ENCODE measurements at regions not wholly inside any gene's neighbourhood (a gene's known extent, or its start where the extent isn't known, plus 50 kb on each side); places are given as distances from the start of the nearest gene placed in this dataset.
"Not testable (repeated sequence)": the region's sequence is repeated elsewhere in the genome, so short reads cannot be mapped to it uniquely, and the experiment has no call there.

- in situ Hi-C loops (cut with HindIII; ENCODE audit: low pct_unique_long_range_greater_than_20kb, low sequenced_read_pairs); DNase-seq (ENCODE audit: low read depth, low spot score): not testable (repeated sequence)
Observed at GRCh38 chr7:10533429-10533828, 440.2 kb upstream of the PHF14 start.

- peak; percentile 54 for DNase-seq (ENCODE audit: low read depth, low spot score)
- in situ Hi-C loops (cut with HindIII; ENCODE audit: low pct_unique_long_range_greater_than_20kb, low sequenced_read_pairs): no loop called here
Observed at GRCh38 chr7:10536561-10536960, 437.1 kb upstream of the PHF14 start.

GRCh38 chr7:10537764-10538163 is 435.9 kb upstream of the PHF14 start:
- in situ Hi-C loops (cut with HindIII; ENCODE audit: low pct_unique_long_range_greater_than_20kb, low sequenced_read_pairs): no loop called here
- DNase-seq (ENCODE audit: low read depth, low spot score): no peak

- in situ Hi-C loops (cut with HindIII; ENCODE audit: low pct_unique_long_range_greater_than_20kb, low sequenced_read_pairs): no loop called here
- no peak for DNase-seq (ENCODE audit: low read depth, low spot score)
Observed at GRCh38 chr7:10557375-10557774, 416.3 kb upstream of the PHF14 start.

- in situ Hi-C loops (cut with HindIII; ENCODE audit: low pct_unique_long_range_greater_than_20kb, low sequenced_read_pairs): no loop called here
- DNase-seq (ENCODE audit: low read depth, low spot score): no peak
Observed at GRCh38 chr7:10560497-10560896, 413.2 kb upstream of the PHF14 start.

GRCh38 chr7:10568891-10569290 is 404.8 kb upstream of the PHF14 start:
- in situ Hi-C loops (cut with HindIII; ENCODE audit: low pct_unique_long_range_greater_than_20kb, low sequenced_read_pairs): no loop called here

GRCh38 chr7:10571759-10572158 is 401.9 kb upstream of the PHF14 start:
- DNase-seq (ENCODE audit: low read depth, low spot score): no peak
- in situ Hi-C loops (cut with HindIII; ENCODE audit: low pct_unique_long_range_greater_than_20kb, low sequenced_read_pairs): no loop called here

More at GRCh38 chr7:10568891-10569290, 404.8 kb upstream of the PHF14 start:
- DNase-seq (ENCODE audit: low read depth, low spot score): no peak

- no peak for DNase-seq (ENCODE audit: low read depth, low spot score)
- in situ Hi-C loops (cut with HindIII; ENCODE audit: low pct_unique_long_range_greater_than_20kb, low sequenced_read_pairs): no loop called here
Observed at GRCh38 chr7:10577866-10578374, 395.8 kb upstream of the PHF14 start.

GRCh38 chr7:10579561-10579960 is 394.1 kb upstream of the PHF14 start:
- in situ Hi-C loops (cut with HindIII; ENCODE audit: low pct_unique_long_range_greater_than_20kb, low sequenced_read_pairs): no loop called here
- no peak for DNase-seq (ENCODE audit: low read depth, low spot score)

GRCh38 chr7:10584886-10585285 is 388.8 kb upstream of the PHF14 start:
- in situ Hi-C loops (cut with HindIII; ENCODE audit: low pct_unique_long_range_greater_than_20kb, low sequenced_read_pairs): no loop called here

GRCh38 chr7:10588084-10588483 is 385.6 kb upstream of the PHF14 start:
- no peak for DNase-seq (ENCODE audit: low read depth, low spot score)
- in situ Hi-C loops (cut with HindIII; ENCODE audit: low pct_unique_long_range_greater_than_20kb, low sequenced_read_pairs): no loop called here

More at GRCh38 chr7:10584886-10585285, 388.8 kb upstream of the PHF14 start:
- DNase-seq (ENCODE audit: low read depth, low spot score): no peak

GRCh38 chr7:10592604-10593003 is 381.1 kb upstream of the PHF14 start:
- in situ Hi-C loops (cut with HindIII; ENCODE audit: low pct_unique_long_range_greater_than_20kb, low sequenced_read_pairs): no loop called here
- DNase-seq (ENCODE audit: low read depth, low spot score): no peak

- no peak for DNase-seq (ENCODE audit: low read depth, low spot score)
- in situ Hi-C loops (cut with HindIII; ENCODE audit: low pct_unique_long_range_greater_than_20kb, low sequenced_read_pairs): no loop called here
Observed at GRCh38 chr7:10593080-10593479, 380.6 kb upstream of the PHF14 start.

GRCh38 chr7:10596827-10597226 is 376.8 kb upstream of the PHF14 start:
- in situ Hi-C loops (cut with HindIII; ENCODE audit: low pct_unique_long_range_greater_than_20kb, low sequenced_read_pairs): no loop called here
- no peak for DNase-seq (ENCODE audit: low read depth, low spot score)

- DNase-seq (ENCODE audit: low read depth, low spot score): no peak
Observed at GRCh38 chr7:10604128-10604527, 369.5 kb upstream of the PHF14 start.

GRCh38 chr7:10612950-10613349 is 360.7 kb upstream of the PHF14 start:
- in situ Hi-C loops (cut with HindIII; ENCODE audit: low pct_unique_long_range_greater_than_20kb, low sequenced_read_pairs): no loop called here
- no peak for DNase-seq (ENCODE audit: low read depth, low spot score)

More at GRCh38 chr7:10604128-10604527, 369.5 kb upstream of the PHF14 start:
- in situ Hi-C loops (cut with HindIII; ENCODE audit: low pct_unique_long_range_greater_than_20kb, low sequenced_read_pairs): no loop called here

- no peak for DNase-seq (ENCODE audit: low read depth, low spot score)
- in situ Hi-C loops (cut with HindIII; ENCODE audit: low pct_unique_long_range_greater_than_20kb, low sequenced_read_pairs): no loop called here
Observed at GRCh38 chr7:10618953-10619352, 354.7 kb upstream of the PHF14 start.

GRCh38 chr7:10632712-10633111 is 341.0 kb upstream of the PHF14 start:
- no peak for DNase-seq (ENCODE audit: low read depth, low spot score)
- in situ Hi-C loops (cut with HindIII; ENCODE audit: low pct_unique_long_range_greater_than_20kb, low sequenced_read_pairs): no loop called here

- DNase-seq (ENCODE audit: low read depth, low spot score): no peak
- in situ Hi-C loops (cut with HindIII; ENCODE audit: low pct_unique_long_range_greater_than_20kb, low sequenced_read_pairs): no loop called here
Observed at GRCh38 chr7:10634239-10634638, 339.4 kb upstream of the PHF14 start.

- in situ Hi-C loops (cut with HindIII; ENCODE audit: low pct_unique_long_range_greater_than_20kb, low sequenced_read_pairs): no loop called here
- no peak for DNase-seq (ENCODE audit: low read depth, low spot score)
Observed at GRCh38 chr7:10637991-10638390, 335.7 kb upstream of the PHF14 start.

Measured in SK-MEL-5 (cell line).